Astrocyte of the cerebellum (primary cell): ENCODE measurements at regions not wholly inside any gene's neighbourhood (a gene's known extent, or its start where the extent isn't known, plus 50 kb on each side); places are given as distances from the start of the nearest gene placed in this dataset.

ENCODE experiments used
- DNase-seq: peaks from one replicate; pipeline ENCODE4 v3.0.0-alpha.2; 2011; ENCODE audit warnings: low read depth
- H3K4me3 ChIP-seq: 2 replicates; pipeline ENCODE4 v1.5.1; 2011; ENCODE audit warnings: mild to moderate bottlenecking, low read depth, low read length, moderate library complexity
- CTCF ChIP-seq: IDR thresholded peaks from 2 replicates; pipeline ENCODE4 v1.5.1; 2012; ENCODE audit warnings: low read length, low read depth, moderate library complexity, mild to moderate bottlenecking; ENCODE audit errors: missing control alignments
- in situ Hi-C: cut with HindIII; loops from 2 replicates; pipeline ENCODE4 v1.10.0; 2017; ENCODE audit warnings: low sequenced_read_pairs

DNA sequence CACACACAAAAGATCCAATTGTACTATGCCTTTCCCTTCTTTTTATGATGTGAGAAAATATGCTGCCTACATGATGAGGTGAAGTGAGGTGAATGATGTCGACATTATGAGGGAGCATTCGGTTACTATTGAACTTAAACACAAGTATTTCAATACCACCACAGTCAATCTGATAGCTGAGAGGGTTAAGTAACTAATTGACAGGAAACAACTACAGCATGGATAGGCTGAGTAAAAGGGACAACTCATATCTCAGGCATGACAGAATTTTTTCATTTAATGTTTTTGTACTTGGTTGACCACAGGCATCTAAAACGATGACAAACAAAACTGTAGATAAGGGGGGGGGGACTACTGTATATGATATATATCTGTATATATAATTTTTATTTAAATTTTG is 488.9 kb downstream of the SH2D4B start:
- peak; percentile 19 for DNase-seq
- in situ Hi-C loops, result no loop called here
- H3K4me3 ChIP-seq, result no peak overlapping the region
- no peak for TF ChIP-seq CTCF

- in situ Hi-C loops, result no loop called here
- DNase-seq, result no peak
- no peak overlapping the region for H3K4me3 ChIP-seq
- TF ChIP-seq CTCF, result no peak
Observed at GRCh38 chr10:81027223-81027622, 489.5 kb downstream of the SH2D4B start.

DNA sequence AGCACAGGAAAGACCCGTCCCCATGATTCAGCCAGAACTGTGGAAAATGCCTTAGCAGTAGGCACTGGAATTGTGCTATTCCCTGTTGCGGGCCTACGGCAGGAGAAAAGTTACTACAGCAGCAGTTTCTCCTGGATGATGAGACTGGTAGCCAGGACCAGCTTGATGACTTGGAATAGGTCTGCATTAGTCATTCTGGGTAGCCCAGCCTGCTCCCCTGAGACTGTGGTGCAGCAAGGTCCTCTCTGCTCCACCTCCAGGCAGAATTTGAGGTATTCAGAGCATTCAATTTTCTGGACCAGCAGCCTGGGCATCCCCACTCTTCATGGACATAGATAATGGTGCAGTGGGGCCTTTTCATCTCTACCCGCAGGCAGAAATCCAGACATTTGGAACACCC is 490.0 kb downstream of the SH2D4B start:
- in situ Hi-C loops, result no loop called here
- no peak overlapping the region for H3K4me3 ChIP-seq
- TF ChIP-seq CTCF, result no peak

GRCh38 chr10:81031774-81032173 is 494.1 kb downstream of the SH2D4B start:
- no peak for TF ChIP-seq CTCF
- no peak for DNase-seq

More for the DNA sequence above, 490.0 kb downstream of the SH2D4B start:
- DNase-seq, result no peak

DNA sequence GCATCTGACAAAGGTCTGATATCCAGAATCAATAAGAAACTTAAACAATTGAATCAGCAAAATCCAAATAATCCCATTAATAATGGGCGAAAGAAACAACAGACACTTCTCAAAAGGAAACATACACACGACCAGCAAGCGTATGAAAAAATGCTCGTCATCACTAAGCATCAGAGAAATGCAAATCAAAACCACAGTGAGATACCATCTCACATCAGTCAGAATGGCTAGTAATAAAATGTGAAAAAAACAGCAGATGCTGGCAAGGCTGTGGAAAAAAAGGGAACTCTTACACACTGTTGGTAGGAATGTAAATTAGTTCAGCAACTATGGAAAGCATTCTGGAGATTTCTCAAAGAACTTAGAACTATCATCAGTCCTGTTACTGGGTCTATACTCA is 496.7 kb downstream of the SH2D4B start:
- in situ Hi-C loops, result no loop called here
- no peak for TF ChIP-seq CTCF
- H3K4me3 ChIP-seq, result no peak overlapping the region
- DNase-seq, result no peak

More at GRCh38 chr10:81031774-81032173, 494.1 kb downstream of the SH2D4B start:
- in situ Hi-C loops, result no loop called here
- no peak overlapping the region for H3K4me3 ChIP-seq

DNA sequence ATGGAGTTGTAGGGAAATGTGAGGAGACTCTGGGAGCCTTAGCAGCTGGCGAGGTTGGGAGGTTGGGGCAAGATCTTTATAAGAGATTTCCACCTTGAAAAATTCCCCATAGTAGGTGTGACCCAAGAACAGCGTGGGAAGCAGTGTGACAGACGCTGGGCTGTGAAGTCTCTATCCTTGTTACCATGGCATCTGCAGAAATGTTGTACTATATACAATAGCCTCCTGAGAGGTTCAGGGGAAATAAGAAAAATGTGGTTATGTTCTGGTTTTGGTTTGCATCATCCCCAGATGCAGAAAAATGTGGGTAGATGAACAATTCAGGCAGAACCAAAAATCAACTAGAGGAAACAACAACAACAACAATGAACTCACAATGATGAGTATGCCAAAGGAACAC is 498.6 kb downstream of the SH2D4B start:
- H3K4me3 ChIP-seq, result no peak overlapping the region
- DNase-seq, result no peak
- in situ Hi-C loops, result no loop called here
- TF ChIP-seq CTCF, result no peak

DNA sequence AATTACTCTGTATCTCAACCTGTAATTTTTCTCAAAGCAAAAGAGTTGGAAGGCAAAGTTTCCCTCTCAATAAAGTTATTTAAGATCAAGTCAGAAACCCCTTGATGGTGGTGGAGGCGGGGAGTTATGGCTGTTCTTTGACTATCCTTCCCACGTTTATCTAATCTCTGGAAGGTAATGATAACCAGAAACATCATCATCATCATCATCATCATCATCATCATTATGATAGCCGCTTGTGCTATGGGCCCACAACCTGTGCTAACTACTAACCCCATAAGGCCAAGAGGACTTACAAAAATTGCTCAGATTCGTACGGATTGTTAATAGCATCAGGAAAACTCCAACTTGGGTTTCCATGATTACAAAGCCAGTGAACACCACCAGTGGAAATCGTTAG is 502.3 kb downstream of the SH2D4B start:
- H3K4me3 ChIP-seq, result no peak overlapping the region
- in situ Hi-C loops, result no loop called here
- no peak for DNase-seq
- TF ChIP-seq CTCF, result no peak
